Tibial artery (tissue), 4 donors: ENCODE measurements at regions not wholly inside any gene's neighbourhood (a gene's known extent, or its start where the extent isn't known, plus 50 kb on each side); places are given as distances from the start of the nearest gene placed in this dataset.

Experiments
- DNase-seq, 2 donors: peaks; one replicate each; pipeline ENCODE4 v3.0.0-alpha.2; 2019
- H3K27ac ChIP-seq, 2 donors: fragments of 200-600 bp; sonication (generic) in 1 of 2; 1 replicate in 1 of 2; 2 replicates in 1 of 2; pipeline ENCODE4 v1.5.1; 2018 to 2019; ENCODE audit warnings: mild to moderate bottlenecking in 1 of 2
- H3K27me3 ChIP-seq, 2 donors: fragments of 200-600 bp; sonication (generic) in 1 of 2; one replicate each; pipeline versions ENCODE4 v1.5.1 to v1.6.0; 2016 to 2019
- H3K36me3 ChIP-seq, 3 donors: fragments of 200-600 bp; sonication (generic) in 2 of 3; one replicate each; pipeline ENCODE4 v1.5.1; 2016 to 2019; ENCODE audit warnings: mild to moderate bottlenecking in 2 of 3
- H3K4me1 ChIP-seq, 4 donors: fragments of 200-600 bp; sonication (generic) in 2 of 4; 1 replicate in 3 of 4; 2 replicates in 1 of 4; pipeline ENCODE4 v1.5.1; 2016 to 2019
- H3K4me3 ChIP-seq, 2 donors: fragments of 200-600 bp; sonication (generic) in 1 of 2; 1 replicate in 1 of 2; 2 replicates in 1 of 2; pipeline ENCODE4 v1.5.1; 2018 to 2019; ENCODE audit warnings: mild to moderate bottlenecking in 2 of 2
- H3K9me3 ChIP-seq, 3 donors: fragments of 200-600 bp; sonication (generic) in 1 of 3; one replicate each; pipeline ENCODE4 v1.5.1; 2016 to 2019
- intact Hi-C: fragments of 100-400 bp; cut with DNase I; formaldehyde crosslinking; loops from one replicate; pipeline ENCODE4 v1.15.0; 2023; ENCODE audit warnings: low total_unique reads
- TF ChIP-seq, protein P1 (sequence below), 2 experiments: fragments of 200-600 bp in 1 of 2; fragments of 450-650 bp in 1 of 2; IDR thresholded peaks; one replicate each; pipeline ENCODE4 v1.5.1; 2017 to 2019; ENCODE audit warnings: antibody characterized with exemption in 2 of 2, mild to moderate bottlenecking in 1 of 2, moderate library complexity in 1 of 2

DNA sequence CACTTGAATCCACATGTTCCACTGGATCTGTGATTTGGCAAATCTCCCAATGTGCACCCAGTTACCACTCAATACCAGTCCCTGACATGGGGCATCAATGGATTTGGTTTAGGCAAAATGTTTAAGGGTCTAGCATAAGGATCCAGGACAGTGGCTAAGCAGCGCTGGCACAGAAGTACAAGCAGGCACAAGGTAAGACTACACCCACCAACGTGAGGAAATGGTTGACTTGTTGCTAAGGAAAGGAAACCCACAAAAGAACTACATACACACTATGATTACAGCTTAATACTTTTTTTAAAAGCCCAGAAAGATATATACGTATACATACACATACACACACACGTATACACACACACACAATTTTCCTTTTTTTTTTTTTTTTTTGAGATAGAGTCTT lies 79.0 kb downstream of the DNAAF9 start:
- Histone ChIP-seq H3K36me3 (peaks cover 36 to 93% (median 68%) of the 10 kb centered on the region in 3 donors), H3K4me3 (no peak overlapping the region), H3K4me1 (no peaks in the 10 kb centered on the region), H3K27ac (no peak overlapping the region), H3K9me3 (no peaks in the 10 kb centered on the region), H3K27me3 (no peaks in the 10 kb centered on the region)
- intact Hi-C loops, result no loop called here
- DNase-seq, result no peak
- TF ChIP-seq, protein P1, sequence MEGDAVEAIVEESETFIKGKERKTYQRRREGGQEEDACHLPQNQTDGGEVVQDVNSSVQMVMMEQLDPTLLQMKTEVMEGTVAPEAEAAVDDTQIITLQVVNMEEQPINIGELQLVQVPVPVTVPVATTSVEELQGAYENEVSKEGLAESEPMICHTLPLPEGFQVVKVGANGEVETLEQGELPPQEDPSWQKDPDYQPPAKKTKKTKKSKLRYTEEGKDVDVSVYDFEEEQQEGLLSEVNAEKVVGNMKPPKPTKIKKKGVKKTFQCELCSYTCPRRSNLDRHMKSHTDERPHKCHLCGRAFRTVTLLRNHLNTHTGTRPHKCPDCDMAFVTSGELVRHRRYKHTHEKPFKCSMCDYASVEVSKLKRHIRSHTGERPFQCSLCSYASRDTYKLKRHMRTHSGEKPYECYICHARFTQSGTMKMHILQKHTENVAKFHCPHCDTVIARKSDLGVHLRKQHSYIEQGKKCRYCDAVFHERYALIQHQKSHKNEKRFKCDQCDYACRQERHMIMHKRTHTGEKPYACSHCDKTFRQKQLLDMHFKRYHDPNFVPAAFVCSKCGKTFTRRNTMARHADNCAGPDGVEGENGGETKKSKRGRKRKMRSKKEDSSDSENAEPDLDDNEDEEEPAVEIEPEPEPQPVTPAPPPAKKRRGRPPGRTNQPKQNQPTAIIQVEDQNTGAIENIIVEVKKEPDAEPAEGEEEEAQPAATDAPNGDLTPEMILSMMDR (IDR thresholded peaks at IDR 0.05), result no peak

DNA sequence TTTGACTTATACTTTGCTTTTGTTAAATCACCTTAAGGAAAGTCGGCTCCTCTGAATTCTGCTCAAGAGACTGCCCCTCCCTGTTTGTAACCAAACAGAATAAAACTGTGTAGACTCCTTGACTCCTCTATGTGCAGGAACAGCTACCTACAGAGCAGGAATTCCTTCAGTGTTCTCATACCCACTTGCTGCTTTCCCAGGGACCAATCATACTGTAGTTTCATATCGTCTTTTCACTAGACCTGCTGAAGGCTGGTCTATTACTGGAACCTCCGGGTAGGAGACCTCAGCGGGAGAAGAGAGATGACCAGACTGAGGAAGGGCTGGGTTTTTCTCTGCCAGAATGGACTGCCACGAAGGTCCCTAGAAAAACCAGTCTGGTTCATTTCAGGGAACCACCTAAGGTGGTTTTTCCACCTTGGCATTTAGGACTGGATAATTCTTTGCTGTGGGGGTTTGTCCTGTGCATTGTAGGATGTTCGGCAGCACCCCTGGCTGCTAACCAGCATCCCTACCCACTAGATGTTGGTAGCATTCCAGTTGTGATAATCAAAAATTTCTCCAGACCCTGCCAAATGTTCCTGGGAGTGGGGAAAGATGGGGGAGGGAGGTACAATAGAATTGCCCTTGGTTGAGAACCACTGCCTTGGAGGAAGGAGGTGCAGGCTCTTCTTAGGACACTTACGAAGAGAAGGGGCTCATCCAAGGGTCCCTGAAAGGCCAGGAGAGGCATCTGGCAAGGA lies 80.5 kb downstream of the DNAAF9 start:
- H3K27me3 ChIP-seq, result no peaks in the 10 kb centered on the region

DNA sequence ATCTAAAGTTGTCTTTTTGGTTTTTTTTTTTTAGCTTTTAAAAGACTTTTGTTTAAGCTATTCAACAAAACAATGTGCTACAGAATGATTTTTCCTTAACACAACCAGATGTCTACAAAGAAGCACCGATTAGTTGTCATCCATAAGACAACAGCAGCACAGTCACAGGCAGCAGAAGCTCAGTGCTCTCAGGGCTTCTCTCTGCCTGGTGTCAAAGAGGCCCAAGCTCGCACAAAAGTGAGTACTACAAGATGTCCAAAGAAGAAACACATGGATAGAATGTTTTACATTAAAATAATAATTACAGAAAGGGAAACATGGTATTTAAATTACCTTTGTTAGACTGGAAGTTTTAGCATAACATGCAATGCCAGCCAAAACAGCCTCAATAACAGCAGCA lies 81.6 kb downstream of the DNAAF9 start:
- no peak for DNase-seq
- Histone ChIP-seq H3K36me3 (peaks cover 26 to 93% (median 70%) of the 10 kb centered on the region in 3 donors), H3K4me1 (no peaks in the 10 kb centered on the region), H3K27ac (no peak overlapping the region), H3K4me3 (no peak overlapping the region), H3K9me3 (no peaks in the 10 kb centered on the region), H3K27me3 (no peaks in the 10 kb centered on the region)
- intact Hi-C loops, result no loop called here
- TF ChIP-seq, protein P1 (IDR thresholded peaks at IDR 0.05), result no peak

More for the DNA sequence above, 80.5 kb downstream of the DNAAF9 start:
- peaks cover 33 to 93% (median 69%) of the 10 kb centered on the region in 3 donors for H3K36me3 ChIP-seq
- DNase-seq, result no peak
- H3K27ac ChIP-seq, result no peak overlapping the region
- no peak overlapping the region for H3K4me3 ChIP-seq
- H3K4me1 ChIP-seq, result no peaks in the 10 kb centered on the region
- H3K9me3 ChIP-seq, result no peaks in the 10 kb centered on the region
- intact Hi-C loops, result no loop called here
- TF ChIP-seq, protein P1 (IDR thresholded peaks at IDR 0.05), result no peak

DNA sequence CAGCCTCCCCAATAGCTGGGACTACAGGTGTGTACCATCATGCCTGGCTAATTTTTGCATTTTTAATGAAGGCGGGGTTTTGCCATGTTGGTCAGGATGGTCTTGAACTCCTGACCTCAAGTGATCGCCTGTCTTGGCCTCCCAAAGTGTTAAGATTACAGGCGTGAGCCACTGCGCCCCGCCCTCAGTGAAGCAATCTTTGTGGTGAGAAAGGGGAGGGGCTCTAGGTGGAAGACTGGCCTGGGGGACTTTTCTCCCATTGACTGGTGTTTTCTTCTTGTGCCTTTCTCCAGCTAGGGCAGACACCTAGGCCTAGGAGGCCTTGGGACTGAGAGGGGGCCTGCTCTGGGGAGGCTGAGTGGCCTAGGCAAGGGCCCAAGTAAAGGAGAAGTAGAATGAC lies 84.1 kb downstream of the DNAAF9 start:
- H3K4me1 ChIP-seq, result no peaks in the 10 kb centered on the region
- TF ChIP-seq, protein P1 (IDR thresholded peaks at IDR 0.05), result no peak
- no peaks in the 10 kb centered on the region for H3K9me3 ChIP-seq
- DNase-seq, result peak in 1 of 2 donors; percentile 30
- no peaks in the 10 kb centered on the region for H3K27me3 ChIP-seq
- H3K4me3 ChIP-seq, result no peak overlapping the region
- peaks cover 14 to 83% (median 78%) of the 10 kb centered on the region in 3 donors for H3K36me3 ChIP-seq
- H3K27ac ChIP-seq, result no peak overlapping the region
- intact Hi-C loops, result no loop called here

DNA sequence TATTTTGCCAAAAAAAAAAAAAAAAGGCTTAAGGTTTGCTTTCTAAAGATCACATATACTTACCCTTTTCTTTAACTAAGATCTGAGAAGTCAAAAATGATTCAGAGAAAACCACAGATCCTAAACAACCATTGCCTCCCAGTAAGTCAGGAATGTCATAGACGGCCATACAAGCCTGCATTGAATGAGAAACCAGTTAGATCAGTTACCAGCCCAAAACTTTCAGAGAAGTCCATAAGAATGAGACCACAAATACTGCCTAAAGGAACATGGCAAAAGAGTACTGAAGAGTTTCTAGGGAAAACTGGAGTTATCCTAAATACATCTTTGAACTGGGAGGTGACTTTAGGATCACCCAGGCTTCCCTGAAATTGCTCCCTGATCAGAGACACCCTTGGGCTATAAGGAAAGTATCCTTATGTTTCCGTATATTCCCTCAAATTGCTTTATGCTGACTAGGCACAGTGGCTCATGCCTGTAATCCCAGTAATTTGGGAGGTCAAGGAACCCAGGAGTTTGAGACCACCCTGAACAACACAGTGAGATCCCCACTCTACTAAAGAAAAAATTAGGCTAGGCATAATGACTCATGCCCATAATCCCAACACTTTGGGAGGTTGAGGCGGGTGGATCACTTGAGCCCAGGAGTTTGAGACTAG lies 79.4 kb upstream of the SLC4A11 start:
- intact Hi-C loops, result no loop called here
- Histone ChIP-seq H3K4me1 (peaks cover 0 to 15% (median 0%) of the 10 kb centered on the region in 4 donors), H3K36me3 (peaks cover 40 to 77% (median 71%) of the 10 kb centered on the region in 3 donors), H3K27ac (no peak overlapping the region), H3K4me3 (no peak overlapping the region), H3K27me3 (no peaks in the 10 kb centered on the region), H3K9me3 (no peaks in the 10 kb centered on the region)
- no peak for DNase-seq
- TF ChIP-seq, protein P1 (IDR thresholded peaks at IDR 0.05), result no peak
